ENCODE measurements at regions not wholly inside any gene's neighbourhood (a gene's known extent, or its start where the extent isn't known, plus 50 kb on each side); places are given as distances from the start of the nearest gene placed in this dataset.

- peak overlapping the region; percentile 20; the same call in 1 of the 2 replicates for H3K4me2 ChIP-seq (ENCODE audit: low read depth, low read length)
- H2AFZ ChIP-seq (ENCODE audit: low read length), result no peak overlapping the region
These were observed 584.8 kb downstream of the PPARGC1A start for GRCh38 chr4:23305026-23305425.

GRCh38 chr4:23298371-23298770 is 591.5 kb downstream of the PPARGC1A start:
- FAIRE-seq (no peak), ATAC-seq (no peak), DNase-seq (ENCODE audit: low spot score) (no peak)
- Histone ChIP-seq H3K79me2 (ENCODE audit: insufficient read depth, low read length) (no peaks in the 10 kb centered on the region), H4K20me1 (ENCODE audit: insufficient read depth, low read length) (no peaks in the 10 kb centered on the region), H2AFZ (ENCODE audit: low read length) (no peak overlapping the region), H3K4me2 (ENCODE audit: low read depth, low read length) (no peak overlapping the region), H3K36me3 (replicated peaks in 1 of 2; ENCODE audit: control insufficient read depth in 1 of 2, insufficient read depth in 2 of 2, low read length in 2 of 2) (no peaks in the 10 kb centered on the region), H3K4me1 (ENCODE audit: insufficient read depth, low read length) (no peaks in the 10 kb centered on the region), H3K4me3 (replicated peaks in 1 of 3; ENCODE audit: insufficient read depth in 1 of 3, low read depth in 2 of 3, low read length in 3 of 3) (no peak overlapping the region), H3K27ac (ENCODE audit: extremely low read length, insufficient read depth, low read length) (no peak overlapping the region), H3K9me3 (ENCODE audit: low read length) (no peaks in the 10 kb centered on the region), H3K9ac (ENCODE audit: insufficient read depth, low read depth, low read length) (no peak overlapping the region), H3K27me3 (ENCODE audit: control insufficient read depth in 1 of 2, insufficient read depth in 2 of 2, low read length in 2 of 2) (no peaks in the 10 kb centered on the region)
- intact Hi-C loops (cut with micrococcal nuclease; ENCODE audit: unreplicated experiment), result no loop called here
- no TSS peak for BruUV-seq (replicated peaks)
- 0% methylated on average over 1 of the region's 1 CpG for WGBS (ENCODE audit: low lambda C conversion rate)
- in situ Hi-C loops (cut with HindIII; ENCODE audit: extremely low pct_ligation_motif_present, low pct_unique_long_range_greater_than_20kb), result no loop called here
- CTCF ChIA-PET (ENCODE audit: low intra/inter-chr PET ratio, low total read pairs), result no interaction called here
- POLR2A ChIA-PET, result no interaction called here
- TF ChIP-seq SMAD1 (CRISPR knock-in tag; IDR thresholded peaks at IDR 0.05; ENCODE audit: borderline replicate concordance, low read depth) (no peak), EP300 (IDR thresholded peaks at IDR 0.05; ENCODE audit: low read depth in 2 of 2, low read length in 2 of 2) (no peak), EP300 (CRISPR knock-in tag; IDR thresholded peaks at IDR 0.05; ENCODE audit: borderline replicate concordance) (no peak), TCF7L2 (IDR thresholded peaks at IDR 0.05; ENCODE audit: low read depth, low read length) (no peak), KAT7 (CRISPR knock-in tag; IDR thresholded peaks at IDR 0.05; ENCODE audit: borderline replicate concordance) (no peak), RFX1 (IDR thresholded peaks at IDR 0.05) (no peak), PAF1 (CRISPR knock-in tag; IDR thresholded peaks at IDR 0.05) (no peak), NR2F2 (IDR thresholded peaks at IDR 0.05; ENCODE audit: borderline replicate concordance, low read depth) (no peak), MTF1 (CRISPR knock-in tag; IDR thresholded peaks at IDR 0.05) (no peak), MAX (IDR thresholded peaks at IDR 0.05) (no peak), POGK (CRISPR knock-in tag; conservative IDR thresholded peaks at IDR 0.05) (no peak), BRCA1 (CRISPR knock-in tag; IDR thresholded peaks at IDR 0.05) (no peak), PAWR (CRISPR knock-in tag; IDR thresholded peaks at IDR 0.05; ENCODE audit: borderline replicate concordance) (no peak), GTF2F1 (IDR thresholded peaks at IDR 0.05; ENCODE audit: low read length) (no peak), KLF13 (CRISPR knock-in tag; IDR thresholded peaks at IDR 0.05) (no peak), POLR2G (IDR thresholded peaks at IDR 0.05; ENCODE audit: low read depth, low read length) (no peak), ZNF550 (CRISPR knock-in tag; IDR thresholded peaks at IDR 0.05; ENCODE audit: borderline replicate concordance) (no peak), CCDC6 (CRISPR knock-in tag; IDR thresholded peaks at IDR 0.05) (no peak), DNMT3B (CRISPR knock-in tag; conservative IDR thresholded peaks at IDR 0.05) (no peak), ZNF326 (CRISPR knock-in tag; IDR thresholded peaks at IDR 0.05; ENCODE audit: borderline replicate concordance) (no peak)

More at GRCh38 chr4:23305026-23305425, 584.8 kb downstream of the PPARGC1A start:
- Histone ChIP-seq H3K27ac (ENCODE audit: extremely low read length, insufficient read depth, low read length) (no peak overlapping the region), H3K79me2 (ENCODE audit: insufficient read depth, low read length) (no peaks in the 10 kb centered on the region), H3K36me3 (replicated peaks in 1 of 2; ENCODE audit: control insufficient read depth in 1 of 2, insufficient read depth in 2 of 2, low read length in 2 of 2) (no peaks in the 10 kb centered on the region), H3K27me3 (ENCODE audit: control insufficient read depth in 1 of 2, insufficient read depth in 2 of 2, low read length in 2 of 2) (no peaks in the 10 kb centered on the region; a peak in 1 of 5 replicates), H3K9me3 (ENCODE audit: low read length) (no peaks in the 10 kb centered on the region), H3K9ac (ENCODE audit: insufficient read depth, low read depth, low read length) (no peak overlapping the region), H4K20me1 (ENCODE audit: insufficient read depth, low read length) (no peaks in the 10 kb centered on the region), H3K4me3 (replicated peaks in 1 of 3; ENCODE audit: insufficient read depth in 1 of 3, low read depth in 2 of 3, low read length in 3 of 3) (no peak overlapping the region), H3K4me1 (ENCODE audit: insufficient read depth, low read length) (peaks cover 7% of the 10 kb centered on the region; the same call in 1 of the 2 replicates)
- TF ChIP-seq NR2C2 (CRISPR knock-in tag; IDR thresholded peaks at IDR 0.05; ENCODE audit: borderline replicate concordance) (peak; percentile 37; the same call in 1 of the 2 replicates), ZNF766 (CRISPR knock-in tag; IDR thresholded peaks at IDR 0.05; ENCODE audit: borderline replicate concordance) (no peak)
- POLR2A ChIA-PET, result no interaction called here
- BruUV-seq (replicated peaks), result no TSS peak
- FAIRE-seq (no peak), DNase-seq (ENCODE audit: low spot score) (peak; percentile 2), ATAC-seq (no peak; the same call in 2 of the 3 replicates)
- 0% methylated on average over 1 of the region's 1 CpG for WGBS (ENCODE audit: low lambda C conversion rate)
- CTCF ChIA-PET (ENCODE audit: low intra/inter-chr PET ratio, low total read pairs), result no interaction called here
- in situ Hi-C loops (cut with HindIII; ENCODE audit: extremely low pct_ligation_motif_present, low pct_unique_long_range_greater_than_20kb), result no loop called here
- intact Hi-C loops (cut with micrococcal nuclease; ENCODE audit: unreplicated experiment), result no loop called here

All from HepG2 (cell line).